H4 (cell line): ENCODE measurements at regions not wholly inside any gene's neighbourhood (a gene's known extent, or its start where the extent isn't known, plus 50 kb on each side); places are given as distances from the start of the nearest gene placed in this dataset.
"Not testable (repeated sequence)": the region's sequence is repeated elsewhere in the genome, so short reads cannot be mapped to it uniquely, and the experiment has no call there.

ENCODE experiments used
- DNase-seq: peaks from one replicate; pipeline ENCODE4 v3.0.0-alpha.2; 2015; ENCODE audit warnings: low spot score

DNA sequence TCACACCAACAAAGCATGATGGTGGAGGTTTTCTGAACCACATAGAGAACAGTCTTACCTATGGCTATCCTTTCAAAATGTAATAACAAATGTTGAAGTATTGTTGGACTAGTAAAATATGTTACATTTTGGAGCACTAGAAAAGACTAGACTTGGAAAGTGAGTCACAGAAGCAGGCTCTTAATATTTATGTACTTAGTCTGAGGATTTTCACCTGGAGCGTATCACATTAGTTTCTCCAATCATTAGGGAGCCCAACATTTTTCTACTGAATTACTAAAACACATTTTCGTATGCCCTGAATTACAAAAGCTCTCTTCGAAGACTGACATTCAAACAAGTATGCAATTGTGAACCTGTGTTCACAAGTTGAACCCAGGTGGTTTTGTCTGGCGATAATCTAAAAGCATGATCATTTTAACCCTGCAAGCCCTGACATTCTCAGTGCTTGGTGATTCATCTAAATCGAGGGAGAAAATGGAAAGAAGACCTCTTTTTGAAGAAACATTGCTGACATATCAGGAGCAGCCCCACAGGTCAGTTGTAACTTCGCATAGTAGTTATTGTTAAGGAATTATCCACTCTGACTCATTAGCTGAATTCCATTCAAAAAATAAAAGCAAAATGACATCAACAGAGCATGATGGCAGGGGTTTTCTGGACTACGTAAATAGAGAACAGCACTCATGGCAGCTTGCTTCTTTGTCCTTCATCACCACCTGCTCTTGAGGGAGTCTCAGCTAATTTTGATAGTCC is 679.8 kb upstream of the NECTIN3 start:
- no peak for DNase-seq

DNA sequence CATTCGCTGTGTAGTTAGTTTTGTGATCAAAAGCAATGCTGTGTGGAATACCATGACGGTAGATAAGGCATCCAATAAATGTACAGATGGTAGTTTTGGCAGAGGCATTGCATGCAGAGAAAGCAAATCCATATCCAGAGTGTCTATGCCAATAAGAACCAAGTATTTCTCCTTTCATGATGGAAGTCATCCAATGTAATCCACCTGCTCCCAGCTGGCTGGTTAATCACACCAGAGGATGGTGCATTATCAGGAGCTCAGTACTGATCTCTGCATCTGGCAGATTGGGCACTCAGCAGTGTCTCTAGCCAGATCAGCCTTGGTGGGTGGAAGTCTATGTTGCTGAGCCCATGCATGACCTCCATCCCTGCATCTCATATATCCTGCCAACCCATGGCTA is 677.7 kb upstream of the NECTIN3 start:
- DNase-seq: no peak

DNA sequence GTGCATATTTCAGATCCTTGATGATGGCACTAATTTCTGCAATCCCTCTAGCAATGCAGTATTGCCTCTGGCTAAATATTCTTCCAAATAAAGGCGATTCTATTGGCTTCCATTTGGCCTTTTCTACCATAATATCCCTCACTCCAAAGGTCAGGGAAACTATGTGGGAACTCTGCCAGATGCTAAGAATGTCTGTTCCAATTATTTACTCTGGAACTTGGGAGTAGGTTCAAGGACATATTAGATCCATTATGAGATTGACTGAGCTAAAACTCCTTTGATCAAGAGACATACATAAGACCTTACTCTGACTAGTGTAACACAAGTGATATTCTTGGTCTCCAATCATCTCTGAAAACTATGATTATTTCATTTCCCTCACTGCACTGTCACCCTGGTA is 674.5 kb upstream of the NECTIN3 start:
- no peak for DNase-seq

DNA sequence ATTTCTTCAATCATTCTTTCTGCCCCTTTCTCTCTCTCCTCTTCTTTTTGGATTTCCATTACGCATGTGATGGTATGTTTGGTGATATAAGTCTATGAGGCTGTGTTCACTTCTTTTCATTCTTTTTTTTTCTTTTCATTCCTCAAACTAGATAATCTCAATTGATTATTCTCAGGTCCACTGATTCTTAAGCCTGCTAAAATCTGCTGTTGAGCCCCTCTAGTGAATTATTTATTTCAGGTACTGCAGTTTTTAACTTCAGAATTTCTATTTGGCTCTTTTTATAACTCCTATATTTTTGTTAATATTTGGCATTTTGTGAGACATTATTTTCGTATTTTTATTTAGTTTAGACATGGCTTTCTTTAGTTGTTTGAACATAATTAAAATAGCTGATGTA is 671.3 kb upstream of the NECTIN3 start:
- DNase-seq: no peak

DNA sequence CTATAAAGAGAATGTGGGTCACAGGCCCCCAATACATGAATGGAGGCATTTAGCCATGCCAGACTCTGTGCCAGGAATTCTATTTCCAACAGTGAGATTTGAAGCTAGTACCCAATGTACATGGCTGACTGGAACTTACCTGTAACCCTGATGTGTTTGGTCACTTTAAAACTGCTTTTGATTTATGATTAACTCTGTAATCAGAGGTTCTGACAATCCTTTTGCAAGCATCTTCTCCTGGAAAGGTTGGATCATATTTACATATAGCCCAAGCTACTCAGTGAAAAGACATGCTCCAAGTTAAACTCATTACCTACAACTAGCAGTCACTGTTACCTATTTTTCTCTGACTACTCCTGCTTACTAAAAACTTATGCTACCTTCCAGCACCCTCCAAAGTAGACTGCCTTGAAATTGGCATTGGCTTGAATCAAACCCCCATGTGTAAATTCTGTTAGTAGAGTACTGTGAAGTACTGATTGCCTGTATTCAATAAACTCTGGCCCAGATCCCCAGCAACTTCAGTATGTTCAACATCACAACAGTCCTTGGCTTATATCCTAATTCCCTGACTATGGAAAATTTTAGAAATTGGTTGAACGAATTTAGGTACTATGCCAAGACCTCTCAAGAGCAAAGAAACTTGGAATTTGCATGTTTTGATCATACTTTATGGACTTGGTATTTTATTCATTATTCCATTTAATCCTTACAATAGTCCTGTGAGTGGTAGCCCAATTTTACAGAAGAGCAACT is 665.6 kb upstream of the NECTIN3 start:
- DNase-seq: no peak

DNA sequence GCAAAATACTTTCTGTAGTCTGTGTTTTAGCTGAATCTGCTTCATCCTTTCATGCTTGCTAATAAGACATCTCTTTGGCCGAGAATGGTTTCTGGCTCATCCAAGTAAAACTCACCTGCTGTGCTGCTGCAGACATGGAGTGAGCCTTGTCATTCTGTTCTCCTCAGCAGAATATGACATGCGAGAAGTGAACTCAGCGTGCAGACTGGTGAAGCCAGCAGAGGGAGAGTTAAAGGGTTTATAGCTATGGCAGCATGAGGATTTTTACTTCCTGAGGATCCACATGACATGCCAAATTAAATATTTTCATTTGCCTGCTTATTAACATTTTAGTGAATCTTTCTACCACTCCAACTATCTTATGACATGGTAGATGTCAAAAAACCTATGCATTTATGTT is 658.4 kb upstream of the NECTIN3 start:
- no peak for DNase-seq

DNA sequence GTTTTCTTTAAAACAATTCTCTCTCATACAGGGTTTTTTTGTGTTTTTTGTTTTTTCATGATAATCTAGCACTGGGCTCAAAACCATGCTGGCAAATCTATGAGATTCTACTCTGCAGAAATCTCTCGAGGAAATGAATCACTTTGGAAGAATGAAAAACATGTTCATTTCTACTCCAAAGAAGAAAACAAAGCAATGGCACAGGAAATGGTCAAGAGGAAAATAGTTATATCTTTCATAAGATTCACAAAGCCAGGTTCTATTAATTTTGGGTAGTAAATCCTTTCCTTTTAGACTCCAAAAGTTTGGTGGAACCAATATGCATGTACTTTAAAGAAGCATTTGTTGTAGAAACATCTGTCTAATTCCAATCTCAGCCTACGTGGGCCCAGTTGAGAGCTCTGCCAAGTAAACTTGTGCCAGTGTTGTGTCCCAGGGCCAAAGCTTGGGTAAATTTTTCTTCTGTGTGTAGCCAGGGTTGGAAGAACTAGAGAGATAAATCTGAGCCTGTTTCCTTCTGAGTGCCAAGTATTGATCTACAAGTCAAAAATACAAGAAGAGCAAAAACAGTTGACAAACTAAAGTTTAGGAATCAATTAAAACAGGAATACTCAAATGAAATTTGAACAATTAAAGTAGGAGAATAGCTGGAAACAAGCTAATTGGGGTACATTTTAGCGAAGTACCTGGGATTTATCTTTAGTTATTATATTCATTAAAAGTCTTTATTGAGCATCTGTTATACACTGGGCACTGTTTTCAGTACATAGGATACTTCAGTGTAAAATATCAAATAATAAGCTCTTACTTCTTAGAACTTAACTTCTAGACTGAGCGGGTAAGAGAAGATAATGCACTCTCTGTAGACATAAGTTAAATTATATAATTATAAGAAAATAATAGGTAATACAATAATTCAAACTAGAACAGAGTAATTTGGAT is 657.5 kb upstream of the NECTIN3 start:
- peak; percentile 40 for DNase-seq

- peak; percentile 11 for DNase-seq
Measured at GRCh38 chr3:110414855-110415254, 656.8 kb upstream of the NECTIN3 start.

DNA sequence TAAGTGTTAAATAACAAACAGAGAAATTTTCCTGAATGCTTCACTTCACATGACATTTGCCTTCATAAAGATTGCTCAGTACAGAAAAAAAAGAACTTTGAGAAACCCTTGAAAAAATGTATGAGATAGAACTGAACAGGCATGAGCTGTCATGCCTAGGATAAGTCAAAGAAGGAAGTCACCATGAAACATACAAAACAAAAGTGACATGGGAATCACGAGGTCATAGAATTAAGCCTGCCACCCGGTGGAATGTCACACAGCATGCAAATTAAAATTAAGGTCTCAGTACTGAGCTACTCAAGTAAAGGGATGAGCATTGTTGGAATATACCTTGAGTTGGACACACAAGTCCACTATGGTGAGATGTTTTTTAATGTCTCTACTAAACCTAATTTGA is 652.5 kb upstream of the NECTIN3 start:
- peak; percentile 27 for DNase-seq

GRCh38 chr3:110419601-110420000 is 652.0 kb upstream of the NECTIN3 start:
- no peak for DNase-seq

GRCh38 chr3:110420158-110420641 is 651.4 kb upstream of the NECTIN3 start:
- DNase-seq: peak; percentile 68

- DNase-seq: no peak
Measured at GRCh38 chr3:110423276-110423675, 648.3 kb upstream of the NECTIN3 start.

DNA sequence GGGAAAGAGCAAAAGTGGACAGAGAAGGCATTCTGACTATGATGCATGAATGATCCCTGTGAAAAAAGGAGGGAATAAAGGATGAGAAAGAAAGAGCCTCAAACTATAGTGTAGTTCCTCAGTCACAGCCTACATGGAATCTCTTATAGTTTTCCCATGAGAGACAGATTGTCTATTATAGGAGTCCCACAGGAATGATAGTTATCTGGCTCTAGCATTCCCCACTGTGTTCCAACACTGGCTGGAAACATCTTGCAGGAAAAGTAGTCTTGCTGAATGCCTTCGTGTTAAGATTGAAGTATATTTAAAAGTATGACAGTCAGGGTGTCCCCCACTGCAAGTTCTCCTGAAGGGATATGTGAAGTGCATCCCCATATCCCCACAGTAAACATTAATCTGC is 641.5 kb upstream of the NECTIN3 start:
- no peak for DNase-seq

- DNase-seq: no peak
Measured at GRCh38 chr3:110436209-110436608, 635.4 kb upstream of the NECTIN3 start.

DNA sequence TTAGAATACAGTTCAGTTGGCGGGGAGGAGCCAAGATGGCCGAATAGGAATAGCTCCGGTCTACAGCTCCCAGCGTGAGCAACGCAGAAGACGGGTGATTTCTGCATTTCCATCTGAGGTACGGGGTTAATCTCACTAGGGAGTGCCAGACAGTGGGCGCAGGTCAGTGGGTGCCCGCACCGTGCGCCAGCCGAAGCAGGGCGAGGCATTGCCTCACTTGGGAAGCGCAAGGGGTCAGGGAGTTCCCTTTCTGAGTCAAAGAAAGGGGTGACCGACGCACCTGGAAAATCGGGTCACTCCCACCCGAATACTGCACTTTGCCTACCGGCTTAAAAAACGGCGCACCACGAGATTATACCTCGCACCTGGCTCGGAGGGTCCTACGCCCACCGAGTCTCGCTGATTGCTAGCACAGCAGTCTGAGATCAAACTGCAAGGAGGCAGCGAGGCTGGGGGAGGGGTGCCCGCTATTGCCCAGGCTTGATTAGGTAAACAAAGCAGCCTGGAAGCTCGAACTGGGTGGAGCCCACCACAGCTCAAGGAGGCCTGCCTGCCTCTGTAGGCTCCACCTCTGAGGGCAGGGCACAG is 631.5 kb upstream of the NECTIN3 start:
- not testable (repeated sequence) for DNase-seq

DNA sequence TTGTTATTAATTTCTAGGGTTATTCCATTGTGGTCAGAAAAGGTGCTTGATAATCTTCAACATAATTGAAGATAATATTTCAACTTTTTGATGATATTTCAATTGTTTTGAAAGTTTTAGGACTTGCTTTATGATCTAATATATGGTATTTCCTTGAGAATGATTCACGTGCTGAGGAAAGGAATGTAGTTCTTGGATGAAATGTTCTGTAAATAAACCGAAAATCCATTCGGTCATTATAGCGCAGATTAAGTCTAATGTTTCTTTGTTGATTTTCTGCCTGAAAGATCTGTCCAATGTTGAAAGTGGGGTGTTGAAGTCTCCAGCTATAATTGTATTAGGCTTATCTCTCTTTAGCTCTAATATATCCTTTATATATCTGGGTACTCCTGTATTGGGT is 617.5 kb upstream of the NECTIN3 start:
- no peak for DNase-seq

- DNase-seq: no peak
Measured at GRCh38 chr3:110456001-110456400, 615.6 kb upstream of the NECTIN3 start.

GRCh38 chr3:110456438-110457138 is 615.0 kb upstream of the NECTIN3 start:
- DNase-seq: no peak

GRCh38 chr3:110457508-110457907 is 614.1 kb upstream of the NECTIN3 start:
- DNase-seq: no peak

DNA sequence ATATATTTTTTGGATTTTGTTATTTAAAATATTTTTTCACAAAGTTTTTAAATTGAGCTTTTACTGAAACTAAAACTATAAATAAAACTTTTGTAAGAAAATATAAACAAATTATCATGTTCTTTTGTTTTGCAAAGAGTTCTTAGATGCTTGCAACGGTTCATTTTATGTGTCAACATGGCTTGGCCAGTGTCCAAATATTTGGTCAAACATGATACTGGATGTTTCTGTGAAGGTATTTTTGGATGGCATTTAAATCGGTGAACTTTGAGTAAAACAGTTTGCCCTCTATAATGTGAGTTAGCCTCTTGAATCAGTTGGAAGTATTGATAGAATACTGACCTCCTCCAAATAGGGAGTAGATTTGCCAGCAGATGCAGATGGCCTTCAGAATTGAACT is 612.6 kb upstream of the NECTIN3 start:
- DNase-seq: no peak

GRCh38 chr3:110470310-110470709 is 601.3 kb upstream of the NECTIN3 start:
- no peak for DNase-seq
